ENCODE measurements at regions not wholly inside any gene's neighbourhood (a gene's known extent, or its start where the extent isn't known, plus 50 kb on each side); places are given as distances from the start of the nearest gene placed in this dataset.
A peak's percentile ranks its signal among the peaks of the same experiment; 100 is the strongest.

- no peaks in the 10 kb centered on the region for H3K79me2 ChIP-seq (ENCODE audit: control insufficient read depth, insufficient read depth, low read length, unreplicated experiment)
- H2AFZ ChIP-seq (ENCODE audit: low read length, unreplicated experiment) = no peak overlapping the region
- no peak overlapping the region for H3K4me3 ChIP-seq (ENCODE audit: low read depth, low read length)
- H3K4me1 ChIP-seq (ENCODE audit: control insufficient read depth, insufficient read depth, low read length, unreplicated experiment) = peaks cover 14% of the 10 kb centered on the region
- H3K36me3 ChIP-seq (ENCODE audit: insufficient read depth, low read length) = no peaks in the 10 kb centered on the region
- no peaks in the 10 kb centered on the region; the same call in 1 of the 2 replicates for H3K27me3 ChIP-seq (ENCODE audit: insufficient read depth, low read length)
- no peak overlapping the region for H3K27ac ChIP-seq (ENCODE audit: low read depth, low read length)
These were observed 267.6 kb downstream of the DUSP6 start for GRCh38 chr12:89084751-89085150.

GRCh38 chr12:89083491-89083890 lies 268.8 kb downstream of the DUSP6 start:
- no peak overlapping the region for H2AFZ ChIP-seq (ENCODE audit: low read length, unreplicated experiment)
- no peak overlapping the region for H3K27ac ChIP-seq (ENCODE audit: low read depth, low read length)
- H3K27me3 ChIP-seq (ENCODE audit: insufficient read depth, low read length) = no peaks in the 10 kb centered on the region; the same call in 1 of the 2 replicates
- no peaks in the 10 kb centered on the region for H3K36me3 ChIP-seq (ENCODE audit: insufficient read depth, low read length)
- H3K4me3 ChIP-seq (ENCODE audit: low read depth, low read length) = no peak overlapping the region
- H3K4me1 ChIP-seq (ENCODE audit: control insufficient read depth, insufficient read depth, low read length, unreplicated experiment) = peaks cover 14% of the 10 kb centered on the region
- H3K79me2 ChIP-seq (ENCODE audit: control insufficient read depth, insufficient read depth, low read length, unreplicated experiment) = no peaks in the 10 kb centered on the region

DNA sequence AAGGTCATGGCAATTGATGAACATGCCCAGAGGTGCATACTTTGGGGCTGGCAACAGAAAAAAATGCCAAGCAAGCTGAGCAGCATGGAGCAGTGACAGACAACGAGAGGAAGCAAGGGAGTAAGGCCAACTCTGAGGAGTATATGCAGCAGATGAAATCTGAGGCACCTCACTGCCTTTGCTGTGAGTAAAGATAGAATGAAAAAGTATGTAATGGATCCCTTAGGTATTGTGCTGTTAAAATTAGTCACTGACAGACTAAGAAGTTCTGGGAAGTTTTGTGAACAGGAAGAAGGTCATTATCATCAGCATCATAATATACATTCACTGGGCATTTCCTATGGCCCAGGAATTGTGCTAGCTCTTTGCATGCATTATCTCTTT lies 269.9 kb downstream of the DUSP6 start:
- no peak overlapping the region for H3K4me3 ChIP-seq (ENCODE audit: low read depth, low read length)
- H3K79me2 ChIP-seq (ENCODE audit: control insufficient read depth, insufficient read depth, low read length, unreplicated experiment) = no peaks in the 10 kb centered on the region
- peak overlapping the region; percentile 23 for H2AFZ ChIP-seq (ENCODE audit: low read length, unreplicated experiment)
- no peaks in the 10 kb centered on the region for H3K36me3 ChIP-seq (ENCODE audit: insufficient read depth, low read length)
- peaks cover 14% of the 10 kb centered on the region for H3K4me1 ChIP-seq (ENCODE audit: control insufficient read depth, insufficient read depth, low read length, unreplicated experiment)
- no peaks in the 10 kb centered on the region; the same call in 1 of the 2 replicates for H3K27me3 ChIP-seq (ENCODE audit: insufficient read depth, low read length)
- no peak overlapping the region for H3K27ac ChIP-seq (ENCODE audit: low read depth, low read length)

DNA sequence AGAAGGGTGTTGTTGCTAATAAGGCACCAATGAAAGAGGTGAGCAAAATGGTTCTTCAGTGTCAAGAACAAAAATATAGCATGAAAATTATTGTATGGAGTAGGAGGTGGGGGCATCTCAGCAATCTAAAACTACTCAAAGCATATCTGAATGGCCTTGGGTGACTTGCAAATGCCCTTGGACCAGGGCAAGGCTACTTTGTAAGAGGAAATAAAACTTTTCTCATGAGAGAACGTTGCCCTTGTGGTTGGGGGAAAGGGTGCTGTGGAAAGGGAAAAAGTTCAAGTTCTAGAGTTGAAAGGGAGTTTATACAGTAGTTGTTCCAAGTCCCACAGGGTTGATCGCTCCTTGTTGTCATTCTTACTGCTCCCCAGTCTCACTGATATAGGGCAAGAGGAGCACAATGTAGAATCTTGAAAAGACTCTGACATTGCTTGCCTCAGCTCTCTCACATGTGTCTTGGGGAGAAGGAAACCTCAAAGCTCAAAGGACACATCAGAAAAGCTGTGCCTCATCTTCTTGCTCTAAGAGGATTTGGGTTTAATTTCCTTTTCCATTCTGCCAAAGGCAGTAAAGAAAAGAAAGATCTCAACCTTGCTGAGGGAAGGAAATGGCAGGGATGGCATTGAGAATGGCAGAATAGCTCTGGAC lies 270.5 kb downstream of the DUSP6 start:
- Histone ChIP-seq H2AFZ (ENCODE audit: low read length, unreplicated experiment) (peak overlapping the region; percentile 23), H3K27ac (ENCODE audit: low read depth, low read length) (no peak overlapping the region), H3K4me1 (ENCODE audit: control insufficient read depth, insufficient read depth, low read length, unreplicated experiment) (peaks cover 14% of the 10 kb centered on the region), H3K79me2 (ENCODE audit: control insufficient read depth, insufficient read depth, low read length, unreplicated experiment) (no peaks in the 10 kb centered on the region), H3K36me3 (ENCODE audit: insufficient read depth, low read length) (no peaks in the 10 kb centered on the region), H3K4me3 (ENCODE audit: low read depth, low read length) (no peak overlapping the region), H3K27me3 (ENCODE audit: insufficient read depth, low read length) (no peaks in the 10 kb centered on the region; the same call in 1 of the 2 replicates)

DNA sequence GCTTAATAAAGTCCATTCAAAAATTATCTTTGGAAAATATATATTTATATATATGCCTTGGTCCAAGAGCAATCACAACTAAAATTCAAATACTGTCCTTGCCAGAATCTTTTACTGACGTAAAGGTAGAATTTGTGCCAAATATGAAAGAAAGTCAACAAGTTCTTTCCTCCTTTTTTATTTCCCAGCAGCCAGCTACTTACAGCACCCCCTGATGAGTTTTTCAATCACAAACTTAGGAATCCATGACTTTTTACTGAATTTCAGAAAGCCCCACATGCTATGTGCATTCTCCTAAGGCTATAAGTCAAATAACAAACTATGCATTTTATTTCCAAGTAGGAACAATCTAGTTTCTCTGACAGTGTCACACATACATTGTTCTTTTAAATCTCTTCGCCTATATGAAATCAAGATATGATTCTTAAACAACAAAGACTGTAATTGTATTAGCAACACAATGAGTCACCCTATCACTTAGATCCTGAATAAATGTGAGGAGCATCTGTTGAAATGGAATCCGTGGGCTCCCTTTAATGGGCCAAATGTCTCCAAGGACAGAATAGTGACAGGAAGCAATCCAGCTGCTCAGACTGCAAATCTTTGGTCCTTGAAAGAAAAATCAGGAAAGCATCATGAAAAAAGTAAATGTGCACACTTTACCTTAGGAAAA lies 271.4 kb downstream of the DUSP6 start:
- Histone ChIP-seq H3K27ac (ENCODE audit: low read depth, low read length) (no peak overlapping the region), H3K79me2 (ENCODE audit: control insufficient read depth, insufficient read depth, low read length, unreplicated experiment) (no peaks in the 10 kb centered on the region), H2AFZ (ENCODE audit: low read length, unreplicated experiment) (no peak overlapping the region), H3K4me1 (ENCODE audit: control insufficient read depth, insufficient read depth, low read length, unreplicated experiment) (peaks cover 14% of the 10 kb centered on the region), H3K4me3 (ENCODE audit: low read depth, low read length) (no peak overlapping the region), H3K36me3 (ENCODE audit: insufficient read depth, low read length) (no peaks in the 10 kb centered on the region), H3K27me3 (ENCODE audit: insufficient read depth, low read length) (no peaks in the 10 kb centered on the region; the same call in 1 of the 2 replicates)

- Histone ChIP-seq H3K4me3 (ENCODE audit: low read depth, low read length) (no peak overlapping the region), H3K27ac (ENCODE audit: low read depth, low read length) (no peak overlapping the region), H3K79me2 (ENCODE audit: control insufficient read depth, insufficient read depth, low read length, unreplicated experiment) (no peaks in the 10 kb centered on the region), H3K4me1 (ENCODE audit: control insufficient read depth, insufficient read depth, low read length, unreplicated experiment) (peaks cover 14% of the 10 kb centered on the region), H3K27me3 (ENCODE audit: insufficient read depth, low read length) (no peaks in the 10 kb centered on the region), H2AFZ (ENCODE audit: low read length, unreplicated experiment) (no peak overlapping the region), H3K36me3 (ENCODE audit: insufficient read depth, low read length) (no peaks in the 10 kb centered on the region)
These were observed 276.3 kb downstream of the DUSP6 start for GRCh38 chr12:89075880-89076540.

DNA sequence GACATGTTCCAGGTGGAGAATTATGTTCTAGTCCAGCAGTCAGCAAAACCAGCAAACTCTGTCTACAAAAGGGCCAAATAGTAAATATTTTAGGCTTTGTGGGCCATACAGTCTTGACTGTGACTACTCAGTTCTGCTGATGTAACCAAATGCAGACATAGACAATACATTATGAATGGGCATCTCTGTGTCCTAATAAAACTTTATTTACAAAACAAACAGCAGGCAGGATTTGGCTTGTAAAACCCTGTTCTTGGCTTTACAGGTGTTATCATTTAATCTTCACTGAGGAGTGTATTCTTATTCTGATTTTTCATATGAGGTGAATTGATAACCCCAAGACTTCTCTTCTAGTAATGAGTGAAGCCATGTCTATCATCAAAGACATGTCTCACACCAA lies 278.6 kb downstream of the DUSP6 start:
- H3K27me3 ChIP-seq (ENCODE audit: insufficient read depth, low read length) = no peaks in the 10 kb centered on the region
- H2AFZ ChIP-seq (ENCODE audit: low read length, unreplicated experiment) = no peak overlapping the region
- peak overlapping the region; percentile 49 for H3K27ac ChIP-seq (ENCODE audit: low read depth, low read length)
- H3K36me3 ChIP-seq (ENCODE audit: insufficient read depth, low read length) = no peaks in the 10 kb centered on the region
- H3K4me3 ChIP-seq (ENCODE audit: low read depth, low read length) = no peak overlapping the region
- H3K79me2 ChIP-seq (ENCODE audit: control insufficient read depth, insufficient read depth, low read length, unreplicated experiment) = no peaks in the 10 kb centered on the region
- H3K4me1 ChIP-seq (ENCODE audit: control insufficient read depth, insufficient read depth, low read length, unreplicated experiment) = peaks cover 11% of the 10 kb centered on the region

GRCh38 chr12:89073027-89073398 lies 279.3 kb downstream of the DUSP6 start:
- Histone ChIP-seq H2AFZ (ENCODE audit: low read length, unreplicated experiment) (peak overlapping the region; percentile 32), H3K79me2 (ENCODE audit: control insufficient read depth, insufficient read depth, low read length, unreplicated experiment) (no peaks in the 10 kb centered on the region), H3K27me3 (ENCODE audit: insufficient read depth, low read length) (no peaks in the 10 kb centered on the region), H3K27ac (ENCODE audit: low read depth, low read length) (peak overlapping the region; percentile 49), H3K4me1 (ENCODE audit: control insufficient read depth, insufficient read depth, low read length, unreplicated experiment) (peaks cover 13% of the 10 kb centered on the region), H3K4me3 (ENCODE audit: low read depth, low read length) (no peak overlapping the region), H3K36me3 (ENCODE audit: insufficient read depth, low read length) (no peaks in the 10 kb centered on the region)

GRCh38 chr12:89072294-89073026 lies 279.8 kb downstream of the DUSP6 start:
- Histone ChIP-seq H3K36me3 (ENCODE audit: insufficient read depth, low read length) (no peaks in the 10 kb centered on the region), H3K4me3 (ENCODE audit: low read depth, low read length) (no peak overlapping the region), H3K27ac (ENCODE audit: low read depth, low read length) (peak overlapping the region; percentile 49), H2AFZ (ENCODE audit: low read length, unreplicated experiment) (peak overlapping the region; percentile 32), H3K79me2 (ENCODE audit: control insufficient read depth, insufficient read depth, low read length, unreplicated experiment) (no peaks in the 10 kb centered on the region), H3K4me1 (ENCODE audit: control insufficient read depth, insufficient read depth, low read length, unreplicated experiment) (peaks cover 18% of the 10 kb centered on the region), H3K27me3 (ENCODE audit: insufficient read depth, low read length) (no peaks in the 10 kb centered on the region)

DNA sequence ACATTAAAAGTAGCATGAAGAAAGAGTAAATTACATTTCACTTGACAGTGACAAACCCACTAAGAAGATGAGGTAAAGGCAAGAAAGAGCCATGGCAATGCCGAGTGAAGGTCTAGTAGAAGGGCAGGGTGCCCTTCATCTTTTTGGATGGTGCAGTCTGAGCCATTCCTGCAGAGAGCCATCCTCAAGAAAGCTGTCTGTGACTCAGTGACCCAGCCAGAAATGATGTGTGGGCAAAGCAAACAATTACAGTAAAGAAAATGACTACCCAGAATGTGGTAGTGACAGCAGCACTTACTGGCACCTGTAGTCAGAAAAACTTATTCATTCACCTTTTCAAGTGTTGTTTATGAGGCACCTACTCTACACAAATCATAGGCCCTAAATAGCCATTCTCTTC lies 281.7 kb downstream of the DUSP6 start:
- H3K4me3 ChIP-seq (ENCODE audit: low read depth, low read length) = no peak overlapping the region
- no peaks in the 10 kb centered on the region for H3K27me3 ChIP-seq (ENCODE audit: insufficient read depth, low read length)
- no peak overlapping the region for H3K27ac ChIP-seq (ENCODE audit: low read depth, low read length)
- no peaks in the 10 kb centered on the region for H3K79me2 ChIP-seq (ENCODE audit: control insufficient read depth, insufficient read depth, low read length, unreplicated experiment)
- H2AFZ ChIP-seq (ENCODE audit: low read length, unreplicated experiment) = no peak overlapping the region
- no peaks in the 10 kb centered on the region for H3K36me3 ChIP-seq (ENCODE audit: insufficient read depth, low read length)
- H3K4me1 ChIP-seq (ENCODE audit: control insufficient read depth, insufficient read depth, low read length, unreplicated experiment) = peaks cover 27% of the 10 kb centered on the region
